ENCODE measurements at regions not wholly inside any gene's neighbourhood (a gene's known extent, or its start where the extent isn't known, plus 50 kb on each side); places are given as distances from the start of the nearest gene placed in this dataset.

DNA sequence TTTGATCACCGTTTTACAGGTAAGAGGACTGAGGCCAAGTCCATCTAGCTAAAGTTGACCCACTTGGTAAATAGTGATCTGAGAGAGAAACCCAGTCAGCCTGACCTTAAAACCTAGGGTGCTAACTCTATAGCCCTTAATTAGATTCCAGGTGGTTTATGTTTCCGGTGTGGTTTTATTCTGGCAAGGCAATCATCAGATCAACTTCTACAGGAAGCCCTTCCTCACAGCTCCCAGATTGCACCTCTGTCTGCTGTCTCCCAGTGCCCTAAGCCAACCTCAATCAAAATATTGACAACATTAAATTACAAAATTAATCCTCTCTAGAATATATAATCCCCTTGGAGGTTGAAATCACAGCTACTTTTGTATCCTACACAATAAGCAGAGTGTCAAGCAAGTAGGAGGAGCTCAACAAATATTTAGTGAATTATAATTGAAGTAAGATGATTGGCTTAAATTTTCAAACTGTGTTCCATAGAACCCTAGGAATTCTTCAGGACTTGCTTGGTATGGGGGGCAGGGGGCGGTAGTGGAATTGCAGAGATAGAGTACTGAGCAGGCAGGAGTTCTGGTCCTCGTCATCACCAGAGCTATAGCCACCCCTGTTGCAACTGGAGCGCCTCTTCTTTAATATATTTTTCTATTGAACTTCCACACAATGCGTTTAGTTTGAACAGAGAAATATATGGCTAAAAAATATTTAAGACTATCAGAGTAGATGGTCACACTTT lies 692.8 kb upstream of the LRRN3 start:
- no peak for TF ChIP-seq CTCF (IDR thresholded peaks at IDR 0.05; ENCODE audit: control insufficient read depth, extremely low read depth, insufficient read depth)
- DNase-seq (ENCODE audit: low read depth): no peak
- no peak overlapping the region for H3K4me3 ChIP-seq (ENCODE audit: low read depth, low read length)

DNA sequence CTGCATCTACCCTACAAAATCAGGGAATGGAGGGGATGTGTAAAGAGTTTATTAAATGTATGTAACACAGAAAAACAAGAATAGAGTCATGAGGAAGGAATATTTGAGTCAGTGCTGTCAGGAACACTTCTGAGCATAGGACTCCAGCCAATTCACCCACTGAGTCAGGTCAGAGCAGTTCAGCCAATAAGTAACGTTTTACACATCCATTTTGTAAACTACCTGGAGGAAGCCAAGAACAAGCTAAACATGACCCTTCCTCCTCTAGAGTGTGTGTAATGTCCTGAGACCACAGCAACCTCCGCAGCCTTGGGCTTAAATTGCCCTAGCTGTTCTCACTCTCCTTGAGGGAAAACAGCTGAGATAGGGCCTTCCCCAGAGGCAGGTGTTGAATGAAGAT lies 691.5 kb upstream of the LRRN3 start:
- DNase-seq (ENCODE audit: low read depth): no peak
- TF ChIP-seq CTCF (IDR thresholded peaks at IDR 0.05; ENCODE audit: control insufficient read depth, extremely low read depth, insufficient read depth): no peak
- H3K4me3 ChIP-seq (ENCODE audit: low read depth, low read length): no peak overlapping the region

DNA sequence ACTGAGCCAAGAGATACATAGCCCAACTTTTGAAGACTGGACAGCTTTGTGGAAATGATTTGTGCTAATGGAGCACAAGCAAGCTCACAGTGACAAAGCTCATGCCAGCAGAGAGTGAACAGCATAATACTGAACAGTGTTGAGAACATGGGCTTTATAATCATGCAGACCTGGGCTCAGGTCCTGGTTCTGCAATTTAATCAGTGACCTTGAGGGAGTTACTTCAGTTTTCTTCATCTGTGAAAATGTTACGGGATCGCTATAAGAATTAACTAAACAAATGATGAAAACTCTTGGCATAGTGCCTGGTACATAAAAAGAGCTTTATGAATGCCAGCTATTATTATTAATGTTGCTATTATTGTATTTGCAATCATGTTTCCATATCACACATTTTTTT lies 690.5 kb upstream of the LRRN3 start:
- no peak for TF ChIP-seq CTCF (IDR thresholded peaks at IDR 0.05; ENCODE audit: control insufficient read depth, extremely low read depth, insufficient read depth)
- no peak for DNase-seq (ENCODE audit: low read depth)
- H3K4me3 ChIP-seq (ENCODE audit: low read depth, low read length): no peak overlapping the region

DNA sequence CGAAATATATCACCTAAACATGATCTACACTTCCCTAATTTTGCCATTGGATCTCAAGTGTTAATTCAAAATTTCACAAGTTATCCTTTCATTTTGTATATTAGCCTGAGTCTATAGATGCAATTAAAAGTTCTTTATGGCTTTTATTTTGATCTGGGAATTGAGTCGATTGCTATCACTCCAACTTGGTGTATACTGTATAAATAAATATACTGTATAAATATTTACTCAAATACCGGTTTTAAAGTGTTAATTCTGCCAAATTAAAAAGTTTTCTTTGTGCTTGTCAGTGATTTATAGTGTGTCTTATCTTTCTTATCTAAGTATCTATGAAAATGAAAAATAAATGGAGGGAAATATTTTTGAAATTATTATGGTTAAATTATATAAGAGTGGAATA lies 683.7 kb upstream of the LRRN3 start:
- peak; percentile 56 for DNase-seq (ENCODE audit: low read depth)
- no peak overlapping the region for H3K4me3 ChIP-seq (ENCODE audit: low read depth, low read length)
- TF ChIP-seq CTCF (IDR thresholded peaks at IDR 0.05; ENCODE audit: control insufficient read depth, extremely low read depth, insufficient read depth): no peak

DNA sequence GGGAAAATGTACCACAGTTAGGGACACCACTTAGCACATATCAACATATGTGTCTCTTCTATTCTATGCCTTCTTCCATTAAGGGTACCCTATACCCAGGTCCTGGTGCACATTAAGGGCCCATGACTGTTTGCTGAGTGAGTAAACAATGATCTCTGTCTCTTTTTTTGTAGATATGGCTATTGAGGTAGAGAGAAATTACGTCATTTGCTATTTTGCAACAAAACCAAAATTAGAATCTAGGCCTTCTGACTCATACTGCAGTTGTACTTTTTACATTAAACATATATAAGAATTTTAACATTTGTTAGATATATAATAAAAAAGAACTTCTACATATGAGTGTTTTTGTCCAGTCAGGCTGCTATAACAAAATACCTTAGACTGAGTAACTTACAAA lies 683.2 kb upstream of the LRRN3 start:
- TF ChIP-seq CTCF (IDR thresholded peaks at IDR 0.05; ENCODE audit: control insufficient read depth, extremely low read depth, insufficient read depth): no peak
- no peak overlapping the region for H3K4me3 ChIP-seq (ENCODE audit: low read depth, low read length)
- DNase-seq (ENCODE audit: low read depth): no peak

GRCh38 chr7:110412614-110413013 lies 678.3 kb upstream of the LRRN3 start:
- no peak overlapping the region for H3K4me3 ChIP-seq (ENCODE audit: low read depth, low read length)
- DNase-seq (ENCODE audit: low read depth): no peak
- no peak for TF ChIP-seq CTCF (IDR thresholded peaks at IDR 0.05; ENCODE audit: control insufficient read depth, extremely low read depth, insufficient read depth)

- H3K4me3 ChIP-seq (ENCODE audit: low read depth, low read length): no peak overlapping the region
- no peak for DNase-seq (ENCODE audit: low read depth)
- no peak for TF ChIP-seq CTCF (IDR thresholded peaks at IDR 0.05; ENCODE audit: control insufficient read depth, extremely low read depth, insufficient read depth)
Observed at GRCh38 chr7:110413038-110413437, 677.9 kb upstream of the LRRN3 start.
